Fibroblast of lung (primary cell): ENCODE measurements at regions not wholly inside any gene's neighbourhood (a gene's known extent, or its start where the extent isn't known, plus 50 kb on each side); places are given as distances from the start of the nearest gene placed in this dataset.
"Not testable (repeated sequence)": the region's sequence is repeated elsewhere in the genome, so short reads cannot be mapped to it uniquely, and the experiment has no call there.

Experiments used
- DNase-seq, 2 donors: peaks; one replicate each; pipeline versions ENCODE4 v3.0.0 to v3.0.0-alpha.2; 2010; ENCODE audit warnings: low read depth in 2 of 2
- H2AFZ ChIP-seq: 2 replicates; pipeline ENCODE4 v1.5.1; 2012; ENCODE audit warnings: low read length, control low read depth, inconsistent platforms
- H3K27ac ChIP-seq: 2 replicates; pipeline ENCODE4 v1.5.1; 2011; ENCODE audit warnings: low read length, control low read depth; ENCODE audit not compliant: insufficient read depth
- H3K27me3 ChIP-seq: 2 replicates; pipeline ENCODE4 v1.5.1; 2011; ENCODE audit warnings: mild to moderate bottlenecking, low read length; ENCODE audit not compliant: control insufficient read depth, insufficient read depth
- H3K36me3 ChIP-seq: 2 replicates; pipeline ENCODE4 v1.5.1; 2011; ENCODE audit warnings: low read length; ENCODE audit not compliant: control insufficient read depth, insufficient read depth
- H3K4me1 ChIP-seq: 2 replicates; pipeline ENCODE4 v1.5.1; 2011; ENCODE audit warnings: low read length; ENCODE audit not compliant: control insufficient read depth, insufficient read depth; ENCODE audit errors: extremely low read depth
- H3K4me2 ChIP-seq: 2 replicates; pipeline ENCODE4 v1.5.1; 2011; ENCODE audit warnings: low read length, control low read depth; ENCODE audit not compliant: insufficient read depth; ENCODE audit errors: extremely low read depth
- H3K4me3 ChIP-seq, 4 experiments: fragments of 200-600 bp in 1 of 4; sonication (generic) in 1 of 4; replicated peaks in 1 of 4; 2 replicates each; pipeline ENCODE4 v1.5.1; 2011 to 2016; ENCODE audit warnings: low read length in 4 of 4, low read depth in 3 of 4, mild to moderate bottlenecking in 3 of 4, control low read depth in 2 of 4, inconsistent platforms in 1 of 4, mixed read lengths in 1 of 4; ENCODE audit not compliant: insufficient read depth in 1 of 4; ENCODE audit errors: control extremely low read depth in 1 of 4
- H3K79me2 ChIP-seq: 2 replicates; pipeline ENCODE4 v1.5.1; 2012; ENCODE audit warnings: mild to moderate bottlenecking, low read length, inconsistent platforms; ENCODE audit not compliant: control insufficient read depth, insufficient read depth
- H3K9ac ChIP-seq: 2 replicates; pipeline ENCODE4 v1.5.1; 2011; ENCODE audit warnings: mild to moderate bottlenecking, low read length, control low read depth; ENCODE audit not compliant: insufficient read depth
- H3K9me3 ChIP-seq: 2 replicates; pipeline ENCODE4 v1.5.1; 2012; ENCODE audit warnings: low read depth, low read length; ENCODE audit not compliant: control insufficient read depth, insufficient read depth
- H4K20me1 ChIP-seq: 2 replicates; pipeline ENCODE4 v1.5.1; 2011; ENCODE audit warnings: low read length; ENCODE audit not compliant: control insufficient read depth, insufficient read depth; ENCODE audit errors: extremely low read depth

DNA sequence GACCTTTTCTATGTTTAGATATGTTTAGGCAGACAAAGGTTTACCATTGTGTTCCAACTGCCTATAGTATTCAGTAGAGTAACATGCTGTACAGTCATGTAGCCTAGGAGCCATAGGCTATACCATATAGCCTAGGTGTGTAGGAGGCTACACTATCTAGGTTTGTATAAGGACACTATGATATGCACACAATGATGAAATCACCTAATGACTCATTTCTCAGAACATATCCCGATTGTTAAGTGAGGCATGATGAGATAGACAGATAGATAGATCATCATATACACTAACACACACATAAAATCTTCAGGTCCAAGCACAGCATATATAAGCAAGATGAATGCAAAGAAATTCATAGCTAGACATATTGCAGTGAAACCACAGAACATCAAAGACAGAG is 177.4 kb downstream of the NPIPA8 start:
- not testable (repeated sequence) for H4K20me1 ChIP-seq, H2AFZ ChIP-seq, H3K27me3 ChIP-seq, H3K4me1 ChIP-seq, DNase-seq, H3K4me2 ChIP-seq, H3K4me3 ChIP-seq, H3K9ac ChIP-seq, H3K79me2 ChIP-seq, H3K9me3 ChIP-seq, H3K36me3 ChIP-seq, H3K27ac ChIP-seq

DNA sequence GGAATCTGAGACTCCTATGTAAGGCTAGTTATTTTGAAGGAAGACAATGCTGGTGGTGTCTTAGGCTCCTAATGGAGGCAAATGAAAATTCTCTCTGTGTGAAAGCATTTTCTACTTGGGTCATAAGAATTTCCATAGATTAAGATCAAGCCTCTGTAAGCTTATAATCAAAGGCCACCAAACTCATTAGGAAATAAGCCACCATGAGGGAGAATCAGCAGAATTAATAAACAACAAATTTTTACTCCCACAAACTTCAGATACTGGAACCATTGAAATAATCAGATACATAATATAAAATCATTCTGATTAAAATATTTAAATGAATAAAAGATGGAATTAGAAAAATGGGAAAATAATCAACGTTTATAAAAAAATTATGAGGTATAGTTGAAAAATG is 178.7 kb downstream of the NPIPA8 start:
- H3K9me3 ChIP-seq, H3K27me3 ChIP-seq, H3K4me2 ChIP-seq, H3K9ac ChIP-seq, H4K20me1 ChIP-seq, H3K4me3 ChIP-seq, H3K4me1 ChIP-seq, H3K36me3 ChIP-seq, DNase-seq, H3K79me2 ChIP-seq, H3K27ac ChIP-seq, H2AFZ ChIP-seq: not testable (repeated sequence)

DNA sequence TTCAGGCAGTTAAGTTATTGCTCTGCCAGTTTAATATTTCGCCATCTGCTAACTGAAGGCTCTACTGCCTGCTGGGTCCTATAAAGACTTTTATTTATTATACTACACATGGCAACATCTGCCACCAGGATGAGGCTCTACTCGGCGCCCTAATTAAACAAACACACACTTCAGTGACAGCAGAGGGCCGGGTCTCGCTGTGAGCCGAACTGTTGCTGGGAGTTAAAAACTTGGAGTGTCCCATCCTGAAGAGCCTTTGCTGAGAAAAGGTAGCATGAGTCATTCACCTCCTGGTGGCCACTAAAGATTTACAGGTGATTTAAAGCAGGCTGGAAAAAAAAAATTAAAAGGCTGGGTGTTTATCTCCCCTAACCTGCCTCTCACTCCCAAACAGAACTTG is 183.7 kb downstream of the NPIPA8 start:
- H3K4me1 ChIP-seq, H3K79me2 ChIP-seq, H2AFZ ChIP-seq, H3K4me2 ChIP-seq, DNase-seq, H4K20me1 ChIP-seq, H3K27ac ChIP-seq, H3K36me3 ChIP-seq, H3K9me3 ChIP-seq, H3K27me3 ChIP-seq, H3K4me3 ChIP-seq, H3K9ac ChIP-seq: not testable (repeated sequence)

DNA sequence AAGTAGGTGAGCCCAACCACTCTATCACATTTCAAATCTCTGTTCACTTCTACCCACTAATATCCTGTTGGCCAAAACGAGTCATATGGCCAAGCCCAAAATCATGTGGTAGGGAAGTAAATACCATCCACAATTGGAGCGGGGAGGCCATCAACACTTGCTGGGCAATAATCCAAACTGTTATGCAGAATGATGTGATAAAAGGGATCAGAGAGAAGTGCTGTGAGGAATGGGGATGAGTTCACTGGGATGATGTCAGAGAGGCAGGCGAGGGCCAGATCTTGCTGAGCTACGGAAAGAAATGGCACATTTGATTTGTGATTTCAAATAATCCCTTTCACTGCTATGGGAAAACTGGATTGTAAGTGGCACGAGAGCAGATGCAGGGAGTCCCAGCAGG is 188.4 kb downstream of the NPIPA8 start:
- H3K27me3 ChIP-seq, H3K9me3 ChIP-seq, H2AFZ ChIP-seq, H3K36me3 ChIP-seq, H3K79me2 ChIP-seq, H4K20me1 ChIP-seq, H3K4me2 ChIP-seq, H3K4me3 ChIP-seq, DNase-seq, H3K4me1 ChIP-seq, H3K9ac ChIP-seq, H3K27ac ChIP-seq: not testable (repeated sequence)

DNA sequence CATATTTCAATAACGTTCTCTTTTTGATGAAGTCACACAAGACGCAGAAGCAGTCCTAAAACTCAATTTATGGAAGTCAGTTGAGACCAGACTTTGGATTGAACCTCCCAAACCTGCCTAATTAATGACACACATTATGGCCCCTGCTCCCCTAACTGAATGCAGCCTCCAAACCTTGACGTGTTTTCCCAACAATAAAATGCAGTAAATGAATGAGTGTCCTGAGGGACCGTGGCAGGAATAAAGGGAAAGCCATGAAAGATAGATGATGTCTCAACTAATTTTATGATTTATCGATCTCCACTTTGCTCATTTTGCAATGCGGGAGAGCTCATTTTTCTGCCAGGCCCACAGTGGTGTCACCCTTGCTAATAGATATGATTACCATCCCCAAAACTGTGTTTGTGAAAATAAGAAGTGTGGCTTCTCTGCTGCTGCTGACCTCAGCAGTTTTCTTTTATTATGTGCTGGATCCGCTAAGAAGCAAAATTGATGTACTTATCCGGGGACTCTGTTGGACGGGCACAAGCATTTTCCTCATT is 189.9 kb downstream of the NPIPA8 start:
- H3K4me3 ChIP-seq, H4K20me1 ChIP-seq, H3K4me2 ChIP-seq, H3K36me3 ChIP-seq, H3K27ac ChIP-seq, H3K27me3 ChIP-seq, H3K79me2 ChIP-seq, DNase-seq, H3K9me3 ChIP-seq, H2AFZ ChIP-seq, H3K9ac ChIP-seq, H3K4me1 ChIP-seq: not testable (repeated sequence)

DNA sequence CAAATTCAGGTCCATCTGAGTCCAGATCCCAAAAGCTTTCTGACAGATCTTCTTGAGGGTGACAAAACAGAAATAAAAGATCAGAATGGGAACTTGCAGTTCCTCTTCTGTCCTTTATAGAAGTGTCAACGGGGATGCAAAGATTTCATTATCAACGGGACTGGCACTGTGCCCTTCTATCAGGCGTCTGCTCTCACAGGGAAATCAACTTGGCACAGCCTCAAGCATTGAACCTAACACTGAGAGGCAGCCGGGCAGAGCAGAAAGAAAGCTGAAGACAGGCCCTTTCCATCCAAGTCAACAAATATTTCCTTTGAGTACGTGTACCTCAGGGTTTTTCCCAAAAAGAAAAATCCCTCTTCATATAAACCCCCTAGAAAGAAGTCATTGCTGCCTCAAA is 194.5 kb downstream of the NPIPA8 start:
- not testable (repeated sequence) for H3K4me3 ChIP-seq, H4K20me1 ChIP-seq, DNase-seq

DNA sequence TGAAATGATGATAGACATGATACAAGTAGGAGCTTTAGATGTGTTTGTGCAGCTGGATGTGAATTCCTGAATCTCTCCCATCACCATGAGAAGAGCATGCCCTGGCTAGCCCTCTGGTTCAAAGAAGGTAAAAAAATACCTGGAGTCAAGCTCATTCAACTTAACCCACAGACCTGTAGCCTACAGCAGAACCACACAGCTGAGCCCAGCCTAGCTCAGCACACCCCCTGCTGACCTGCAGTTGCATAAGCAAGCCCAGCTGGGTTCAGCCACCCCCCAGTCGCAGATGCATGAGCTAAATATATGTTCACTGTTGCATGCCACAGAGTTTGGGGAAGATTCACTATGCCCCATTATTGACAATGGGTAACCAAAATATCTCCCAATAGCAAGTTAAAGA is 200.2 kb downstream of the NPIPA8 start:
- DNase-seq, H3K4me1 ChIP-seq, H3K9ac ChIP-seq, H3K36me3 ChIP-seq, H3K4me2 ChIP-seq, H3K27me3 ChIP-seq, H3K9me3 ChIP-seq, H2AFZ ChIP-seq, H3K4me3 ChIP-seq, H4K20me1 ChIP-seq, H3K27ac ChIP-seq, H3K79me2 ChIP-seq: not testable (repeated sequence)

More for the DNA sequence above, 194.5 kb downstream of the NPIPA8 start:
- H3K4me1 ChIP-seq, H3K9ac ChIP-seq, H3K9me3 ChIP-seq, H3K27me3 ChIP-seq, H3K79me2 ChIP-seq, H3K36me3 ChIP-seq, H2AFZ ChIP-seq, H3K4me2 ChIP-seq, H3K27ac ChIP-seq: not testable (repeated sequence)
